GM19397 (cell line): ENCODE measurements at regions not wholly inside any gene's neighbourhood (a gene's known extent, or its start where the extent isn't known, plus 50 kb on each side); places are given as distances from the start of the nearest gene placed in this dataset.

Source experiments
- ATAC-seq: cut with Tn5 transposase; IDR thresholded peaks from one replicate; pipeline ENCODE4 v1.9.1; 2021; ENCODE audit warnings: mild to moderate bottlenecking, moderate library complexity; ENCODE audit not compliant: unreplicated experiment

GRCh38 chr20:6882561-6883291 lies 115.2 kb downstream of the BMP2 start:
- ATAC-seq: no peak

GRCh38 chr20:6884114-6884513 lies 116.6 kb downstream of the BMP2 start:
- ATAC-seq: no peak

GRCh38 chr20:6886065-6886729 lies 118.7 kb downstream of the BMP2 start:
- ATAC-seq: no peak

- ATAC-seq: no peak
Observed at GRCh38 chr20:6887966-6888365, 120.5 kb downstream of the BMP2 start.

GRCh38 chr20:6888736-6889395 lies 121.4 kb downstream of the BMP2 start:
- no peak for ATAC-seq

- ATAC-seq: no peak
Observed at GRCh38 chr20:6892724-6893123, 125.2 kb downstream of the BMP2 start.

GRCh38 chr20:6898928-6899327 lies 131.4 kb downstream of the BMP2 start:
- no peak for ATAC-seq

GRCh38 chr20:6906871-6907270 lies 139.4 kb downstream of the BMP2 start:
- ATAC-seq: no peak

GRCh38 chr20:6908673-6909072 lies 141.2 kb downstream of the BMP2 start:
- ATAC-seq: no peak

- ATAC-seq: no peak
Observed at GRCh38 chr20:6909608-6910007, 142.1 kb downstream of the BMP2 start.

- no peak for ATAC-seq
Observed at GRCh38 chr20:6914986-6915385, 147.5 kb downstream of the BMP2 start.

- ATAC-seq: no peak
Observed at GRCh38 chr20:6916938-6917337, 149.5 kb downstream of the BMP2 start.

- no peak for ATAC-seq
Observed at GRCh38 chr20:6919792-6920468, 152.4 kb downstream of the BMP2 start.

GRCh38 chr20:6920991-6921613 lies 153.6 kb downstream of the BMP2 start:
- ATAC-seq: no peak

- no peak for ATAC-seq
Observed at GRCh38 chr20:6921717-6922386, 154.4 kb downstream of the BMP2 start.

GRCh38 chr20:6924681-6925080 lies 157.2 kb downstream of the BMP2 start:
- no peak for ATAC-seq

GRCh38 chr20:6925744-6926278 lies 158.3 kb downstream of the BMP2 start:
- no peak for ATAC-seq

- no peak for ATAC-seq
Observed at GRCh38 chr20:6940048-6940447, 172.6 kb downstream of the BMP2 start.

GRCh38 chr20:6940876-6941275 lies 173.4 kb downstream of the BMP2 start:
- no peak for ATAC-seq

GRCh38 chr20:6941571-6941970 lies 174.1 kb downstream of the BMP2 start:
- ATAC-seq: no peak
